HG03064 (cell line): ENCODE measurements at regions not wholly inside any gene's neighbourhood (a gene's known extent, or its start where the extent isn't known, plus 50 kb on each side); places are given as distances from the start of the nearest gene placed in this dataset.
A peak's percentile ranks its signal among the peaks of the same experiment; 100 is the strongest.
"Not testable (repeated sequence)": the region's sequence is repeated elsewhere in the genome, so short reads cannot be mapped to it uniquely, and the experiment has no call there.

Experiments
- ATAC-seq: cut with Tn5 transposase; IDR thresholded peaks from one replicate; pipeline ENCODE4 v1.9.1; 2021; ENCODE audit warnings: low read depth; ENCODE audit not compliant: unreplicated experiment

GRCh38 chrX:80929251-80929650 lies 119.6 kb upstream of the BRWD3 start:
- ATAC-seq, result no peak

DNA sequence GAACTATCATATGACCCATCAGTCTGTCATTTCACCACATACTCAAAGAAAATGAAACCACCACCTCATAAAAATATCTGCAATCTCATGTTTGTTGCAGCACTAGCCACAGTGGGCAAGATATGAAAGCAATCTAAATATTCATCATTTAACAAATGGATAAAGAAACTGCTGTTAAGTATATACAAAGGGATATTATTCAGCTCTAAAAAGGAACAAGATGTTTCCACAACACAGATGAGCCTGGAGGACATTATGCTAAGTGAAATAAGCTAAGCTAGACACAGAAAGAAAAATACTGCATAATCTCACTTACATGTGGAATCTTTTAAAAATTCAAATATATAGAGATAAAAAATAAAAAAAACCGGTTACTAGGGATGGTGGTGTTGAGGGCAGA lies 108.2 kb upstream of the BRWD3 start:
- no peak for ATAC-seq

DNA sequence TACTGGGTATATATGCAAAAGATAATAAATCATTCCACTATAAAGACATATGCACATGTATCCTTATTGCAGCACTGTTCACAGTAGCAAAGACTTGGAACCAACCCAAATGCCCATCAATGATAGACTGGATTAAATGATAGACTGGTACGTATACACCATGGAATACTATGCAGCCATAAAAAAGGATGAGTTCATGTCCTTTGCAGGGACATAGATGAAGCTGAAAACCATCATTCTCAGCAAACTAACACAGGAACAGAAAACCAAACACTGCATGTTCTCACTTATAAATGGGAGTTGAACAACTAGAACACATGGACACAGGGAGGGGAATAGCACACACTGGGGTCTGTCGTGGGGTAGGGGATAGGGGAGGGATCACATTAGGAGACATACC lies 102.7 kb upstream of the BRWD3 start:
- ATAC-seq, result not testable (repeated sequence)

- ATAC-seq, result no peak
Measured at GRCh38 chrX:80879916-80880315, 70.2 kb upstream of the BRWD3 start.

- ATAC-seq, result no peak
Measured at GRCh38 chrX:80879143-80879542, 69.5 kb upstream of the BRWD3 start.

DNA sequence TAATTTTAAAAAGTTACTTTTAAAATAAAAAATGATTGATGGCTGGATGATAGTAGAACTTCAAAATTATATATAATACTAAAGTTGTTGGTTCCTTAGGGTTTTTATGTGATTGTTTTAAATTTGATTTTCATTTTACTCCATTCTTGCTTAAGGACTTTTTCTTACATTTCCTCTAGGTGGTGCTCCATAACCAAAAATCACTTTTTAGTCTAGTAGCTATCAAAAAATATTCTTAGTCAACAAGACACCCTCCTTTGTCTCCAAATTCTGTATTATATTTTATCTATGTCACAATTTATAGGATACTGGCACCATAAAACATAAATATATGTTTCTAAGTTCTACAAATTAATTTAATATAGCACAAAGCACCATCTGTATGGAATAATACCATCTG lies 67.2 kb upstream of the BRWD3 start:
- peak; percentile 53 for ATAC-seq
